ENCODE measurements at regions not wholly inside any gene's neighbourhood (a gene's known extent, or its start where the extent isn't known, plus 50 kb on each side); places are given as distances from the start of the nearest gene placed in this dataset.
"Not testable (repeated sequence)": the region's sequence is repeated elsewhere in the genome, so short reads cannot be mapped to it uniquely, and the experiment has no call there.

- not testable (repeated sequence) for DNase-seq
Observed at GRCh38 chr12:31162896-31163560, 89.4 kb downstream of the DDX11 start.

- not testable (repeated sequence) for DNase-seq
Observed at GRCh38 chr12:31174293-31174692, 100.6 kb downstream of the DDX11 start.

- not testable (repeated sequence) for DNase-seq
Observed at GRCh38 chr12:31177514-31177913, 103.9 kb downstream of the DDX11 start.

DNA sequence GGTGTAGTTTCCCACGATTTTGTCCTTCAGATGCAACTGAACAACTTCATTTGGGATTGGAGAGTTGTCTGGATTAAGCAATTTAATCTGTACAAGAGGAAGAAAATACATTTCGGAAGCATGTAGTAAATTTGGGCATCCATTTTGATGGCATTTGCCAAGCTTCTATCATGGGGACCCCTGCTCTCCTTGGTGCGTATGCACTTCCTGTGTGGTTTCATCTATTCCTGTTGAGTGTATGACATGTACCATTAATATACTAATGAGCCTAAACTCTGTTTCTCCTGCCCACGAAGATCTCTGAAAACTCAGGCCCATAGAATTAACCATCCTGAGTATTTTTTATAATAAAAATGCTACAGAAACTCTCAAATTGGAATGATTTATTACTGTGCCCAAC is 105.2 kb downstream of the DDX11 start:
- not testable (repeated sequence) for DNase-seq

GRCh38 chr12:31179627-31180237 is 106.1 kb downstream of the DDX11 start:
- DNase-seq: not testable (repeated sequence)

DNA sequence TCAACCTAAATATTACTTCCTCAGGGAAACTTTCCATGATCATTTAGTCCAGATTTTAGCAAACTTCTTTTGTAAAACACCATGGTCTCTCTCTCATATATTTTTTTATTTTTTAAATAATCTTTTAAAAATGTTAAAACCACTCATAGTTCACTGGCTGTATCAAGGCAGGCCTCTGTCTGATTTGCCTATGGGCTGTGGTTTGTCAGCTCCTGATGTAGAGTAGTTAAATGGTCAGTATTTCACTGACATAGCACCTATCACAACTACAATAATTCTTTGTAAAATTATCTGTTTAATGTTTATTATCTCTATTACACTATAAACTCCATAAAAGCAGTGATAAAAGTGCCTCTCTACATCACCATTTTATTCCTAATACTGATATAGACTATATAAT is 108.9 kb downstream of the DDX11 start:
- not testable (repeated sequence) for DNase-seq

DNA sequence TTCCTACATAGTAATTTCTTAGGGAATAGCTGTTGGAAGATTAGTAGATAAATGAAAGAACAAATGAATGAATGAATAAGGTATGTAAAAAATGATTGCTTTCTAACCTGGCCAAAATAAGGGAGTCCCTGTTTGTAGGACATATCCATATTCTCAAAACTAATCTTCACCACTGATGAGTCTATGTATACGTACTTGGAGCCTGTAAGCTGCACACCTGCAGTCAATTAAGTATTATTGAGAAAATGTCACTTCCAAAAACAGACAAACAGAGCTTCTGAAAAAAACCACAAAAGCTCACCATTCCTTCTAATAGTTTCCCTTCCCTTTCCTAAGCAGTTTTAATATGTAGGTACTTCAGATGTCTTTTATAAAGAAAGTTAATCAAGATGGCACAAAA is 109.4 kb downstream of the DDX11 start:
- not testable (repeated sequence) for DNase-seq

- not testable (repeated sequence) for DNase-seq
Observed at GRCh38 chr12:31183899-31184298, 110.2 kb downstream of the DDX11 start.

- not testable (repeated sequence) for DNase-seq
Observed at GRCh38 chr12:31184667-31185066, 111.0 kb downstream of the DDX11 start.

- not testable (repeated sequence) for DNase-seq
Observed at GRCh38 chr12:31192689-31193088, 119.0 kb downstream of the DDX11 start.

GRCh38 chr12:31195620-31196019 is 122.0 kb downstream of the DDX11 start:
- not testable (repeated sequence) for DNase-seq

DNA sequence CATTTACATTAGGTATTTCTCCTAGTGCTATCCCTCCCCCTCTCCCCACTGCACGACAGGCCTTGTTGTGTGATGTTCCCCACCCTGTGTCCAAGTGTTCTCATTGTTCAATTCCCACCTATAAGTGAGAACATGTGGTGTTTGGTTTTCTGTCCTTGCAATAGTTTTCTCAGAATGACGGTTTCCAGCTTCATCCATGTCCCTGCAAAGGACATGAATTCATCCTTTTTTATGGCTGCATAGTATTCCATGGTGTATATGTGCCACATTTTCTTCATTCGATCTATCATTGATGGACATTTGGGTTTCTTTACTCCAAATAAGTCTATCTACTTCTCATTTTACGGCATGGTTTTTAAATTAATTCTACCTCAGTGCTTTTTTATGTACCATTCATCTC is 125.8 kb downstream of the DDX11 start:
- DNase-seq: not testable (repeated sequence)

DNA sequence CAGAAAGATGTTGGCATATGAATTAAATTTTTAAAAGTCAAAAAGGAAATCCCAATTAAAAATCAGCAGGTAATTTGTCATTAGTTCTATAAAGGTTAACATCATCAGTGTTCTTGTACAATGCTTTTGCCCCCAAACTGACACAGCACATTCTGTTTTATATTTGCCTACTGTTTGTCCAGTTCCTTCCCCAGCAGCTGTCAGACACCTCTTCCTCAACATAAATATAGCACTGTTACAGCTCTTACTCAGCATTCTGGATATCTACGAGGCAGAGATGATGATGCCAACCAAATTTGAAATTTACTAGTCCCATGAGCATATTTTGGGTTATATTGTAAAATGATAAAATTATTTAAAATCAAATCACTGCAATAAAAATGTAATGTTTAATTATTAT is 124.6 kb downstream of the SINHCAF start:
- no peak for DNase-seq

DNA sequence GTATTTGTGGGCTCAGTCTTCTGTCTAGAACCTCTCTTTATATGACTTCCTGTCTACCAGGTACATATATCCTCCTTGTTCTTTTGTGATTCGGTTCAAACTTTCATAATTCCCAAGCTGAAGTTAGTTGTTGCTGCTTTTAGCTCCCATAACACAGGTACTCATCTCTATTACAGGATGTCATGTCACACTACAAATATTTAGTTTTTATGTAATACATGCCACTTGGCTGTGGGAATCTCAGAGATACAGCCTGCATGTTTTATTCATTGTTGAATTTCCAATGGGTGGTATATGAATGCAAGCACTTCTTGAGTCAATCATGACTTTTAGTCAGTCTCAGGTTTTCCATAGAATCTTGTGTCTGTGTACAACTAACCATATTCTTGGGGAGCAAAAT is 122.7 kb downstream of the SINHCAF start:
- no peak for DNase-seq

GRCh38 chr12:31205054-31205453 is 120.9 kb downstream of the SINHCAF start:
- DNase-seq: no peak

- no peak for DNase-seq
Observed at GRCh38 chr12:31206038-31206670, 119.8 kb downstream of the SINHCAF start.

DNA sequence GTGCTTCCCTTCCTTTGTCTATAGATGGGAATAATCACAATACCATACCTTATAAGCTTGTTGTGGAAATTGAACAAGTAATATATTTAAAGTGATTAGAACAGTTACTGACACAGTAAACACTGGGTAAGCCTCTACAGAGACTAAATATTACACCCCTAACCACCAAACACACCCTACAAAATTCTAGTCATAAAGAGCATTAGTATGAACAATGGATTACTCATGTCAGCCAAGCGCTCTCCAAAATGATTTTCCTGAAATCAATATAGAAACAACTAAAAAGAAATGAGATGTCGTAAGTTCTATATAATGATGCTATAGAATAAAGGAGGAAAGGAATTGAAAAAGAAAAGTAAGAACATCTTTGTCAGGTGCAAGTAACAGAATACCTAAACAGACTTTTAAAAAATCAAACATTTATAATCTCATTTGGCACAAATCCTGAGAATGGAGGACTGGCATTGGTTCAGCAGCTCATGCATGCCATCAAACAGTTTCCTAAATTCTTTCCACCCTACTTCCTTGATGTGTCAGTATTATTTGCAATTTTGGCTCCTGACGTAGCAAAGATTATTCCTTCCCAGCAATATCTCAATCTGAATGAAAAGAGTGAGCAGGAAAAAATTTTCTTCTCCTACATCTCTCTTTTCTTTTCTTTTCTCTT is 118.0 kb downstream of the SINHCAF start:
- no peak for DNase-seq

GRCh38 chr12:31210104-31210503 is 115.8 kb downstream of the SINHCAF start:
- DNase-seq: no peak

- no peak for DNase-seq
Observed at GRCh38 chr12:31210541-31210940, 115.4 kb downstream of the SINHCAF start.

DNA sequence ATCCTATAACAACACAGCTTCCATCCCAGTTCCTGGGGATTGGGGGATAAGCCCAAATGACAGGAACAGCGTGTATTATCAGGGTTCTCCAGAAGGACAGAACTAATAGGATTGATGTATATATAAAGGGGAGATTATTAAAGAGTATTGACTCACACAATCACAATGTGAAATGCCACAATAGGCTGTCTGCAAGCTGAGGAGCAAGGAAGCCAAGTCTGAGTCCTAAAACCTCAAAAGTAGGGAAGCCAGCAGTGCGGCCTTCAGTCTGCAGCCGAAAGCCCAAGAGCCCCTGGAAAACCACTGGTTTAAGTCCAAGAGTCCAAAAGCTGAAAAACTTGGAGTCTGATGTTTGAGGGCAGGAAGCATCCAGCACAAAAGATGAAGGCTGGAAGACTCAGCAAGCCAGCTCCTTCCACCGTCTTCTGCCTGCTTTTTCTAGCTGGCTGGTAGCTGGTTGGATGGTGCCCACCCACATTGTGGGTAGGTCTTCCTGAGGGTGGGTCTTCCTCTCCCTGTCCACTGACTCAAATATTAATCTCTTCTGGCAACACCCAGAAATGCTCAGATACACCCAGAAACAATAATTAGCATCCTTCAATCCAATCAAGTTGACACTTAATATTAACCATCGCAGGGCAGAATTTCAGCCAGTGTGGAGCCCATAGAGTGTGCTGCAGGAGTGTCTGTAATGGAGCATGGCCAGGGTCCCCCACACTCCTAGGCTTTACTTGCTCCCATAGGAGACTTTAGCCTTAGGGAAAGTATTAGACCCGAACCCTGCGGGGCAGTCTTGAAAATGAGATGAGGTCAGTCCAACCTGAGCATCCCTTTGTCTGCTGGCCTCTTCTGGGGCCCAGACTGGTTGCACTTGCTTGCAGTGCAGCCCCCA is 111.1 kb downstream of the SINHCAF start:
- no peak for DNase-seq

GRCh38 chr12:31215518-31216232 is 110.3 kb downstream of the SINHCAF start:
- DNase-seq: no peak

- no peak for DNase-seq
Observed at GRCh38 chr12:31216479-31216878, 109.5 kb downstream of the SINHCAF start.
